ENCODE measurements at regions not wholly inside any gene's neighbourhood (a gene's known extent, or its start where the extent isn't known, plus 50 kb on each side); places are given as distances from the start of the nearest gene placed in this dataset.

DNA sequence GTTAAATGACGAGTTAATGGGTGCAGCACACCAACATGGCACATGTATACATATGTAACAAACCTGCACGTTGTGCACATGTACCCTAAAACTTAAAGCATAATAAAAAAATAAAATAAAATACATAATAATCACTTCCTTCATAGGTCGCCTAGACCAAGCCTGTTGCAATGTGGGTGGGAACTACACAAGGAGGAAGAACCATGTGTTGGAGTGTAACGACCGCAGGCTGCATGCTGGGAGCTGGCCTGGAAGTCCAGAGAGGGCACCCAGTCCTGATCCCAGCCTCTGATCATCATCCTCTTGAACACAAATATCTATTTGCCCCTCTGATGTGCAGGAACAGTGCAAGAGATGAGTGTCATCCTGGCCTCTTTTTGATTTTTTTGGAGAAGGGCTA is 224.7 kb upstream of the ASIC2 start:
- DNase-seq, result no peak

DNA sequence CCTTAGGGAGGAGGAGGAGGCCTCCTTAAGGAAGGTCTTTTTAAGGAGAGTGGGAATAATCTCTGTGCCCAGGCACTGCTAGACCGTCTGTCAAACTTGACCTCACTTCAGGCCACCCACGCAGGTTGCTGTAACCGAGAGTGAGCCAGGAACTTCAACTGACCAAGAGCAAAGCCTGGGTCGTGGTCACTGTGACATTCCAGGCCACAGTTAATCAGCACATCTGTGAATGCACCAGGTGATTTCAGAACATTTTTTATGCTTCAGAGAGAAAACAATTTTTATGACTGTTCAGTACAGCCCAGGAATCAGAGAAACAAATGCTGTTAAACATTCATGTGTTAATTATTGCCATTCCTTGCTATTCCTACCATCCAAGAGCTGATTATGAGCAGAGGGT is 226.6 kb upstream of the ASIC2 start:
- DNase-seq, result no peak

DNA sequence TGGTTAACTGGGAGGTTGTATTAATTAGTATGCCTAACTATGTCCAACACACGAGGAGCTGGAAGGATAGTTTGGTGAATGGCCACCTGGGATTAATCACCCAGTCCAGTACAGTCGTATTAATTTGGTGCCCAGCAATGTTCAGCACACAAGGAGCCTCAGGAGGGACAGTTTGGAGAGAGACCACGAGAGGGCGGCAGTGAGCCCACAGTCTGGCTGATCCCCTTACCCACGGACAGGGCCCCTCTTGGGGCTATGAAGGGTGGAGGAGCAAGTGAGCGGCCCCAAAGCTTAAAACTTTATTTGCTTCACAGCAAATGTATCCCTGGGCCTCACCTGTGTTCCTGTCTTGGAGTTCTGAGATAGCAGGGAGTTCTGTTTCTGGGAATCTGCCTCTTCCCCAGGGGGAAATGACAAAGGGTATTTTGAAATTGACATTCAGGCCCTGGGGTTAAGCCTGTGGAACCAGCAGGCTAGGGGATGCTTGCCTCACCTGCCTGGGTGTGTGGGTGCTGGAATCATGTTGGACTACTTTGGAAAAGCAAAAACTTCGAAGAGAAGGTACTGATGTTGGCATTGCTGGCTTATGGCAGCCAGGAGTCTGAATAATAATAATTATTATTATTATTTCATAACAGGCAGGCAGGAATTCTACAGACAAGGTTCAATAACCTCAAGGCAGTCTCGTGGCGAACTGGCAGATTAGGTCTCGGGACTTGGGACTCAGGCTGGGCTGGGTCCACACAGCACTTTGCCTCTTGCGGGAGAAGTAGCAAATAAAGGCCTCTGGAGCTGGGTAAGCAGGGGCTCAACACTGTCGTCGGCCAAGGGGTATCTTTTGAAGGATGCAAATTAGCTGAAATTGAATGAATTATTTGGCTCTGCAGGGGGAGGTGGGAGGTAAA is 227.6 kb upstream of the ASIC2 start:
- peak; percentile 57 for DNase-seq

- DNase-seq, result no peak
Measured at GRCh38 chr17:33521784-33522183, 228.7 kb upstream of the ASIC2 start.

GRCh38 chr17:33522623-33523022 is 229.5 kb upstream of the ASIC2 start:
- no peak for DNase-seq

- DNase-seq, result no peak
Measured at GRCh38 chr17:33523577-33523981, 230.5 kb upstream of the ASIC2 start.

DNA sequence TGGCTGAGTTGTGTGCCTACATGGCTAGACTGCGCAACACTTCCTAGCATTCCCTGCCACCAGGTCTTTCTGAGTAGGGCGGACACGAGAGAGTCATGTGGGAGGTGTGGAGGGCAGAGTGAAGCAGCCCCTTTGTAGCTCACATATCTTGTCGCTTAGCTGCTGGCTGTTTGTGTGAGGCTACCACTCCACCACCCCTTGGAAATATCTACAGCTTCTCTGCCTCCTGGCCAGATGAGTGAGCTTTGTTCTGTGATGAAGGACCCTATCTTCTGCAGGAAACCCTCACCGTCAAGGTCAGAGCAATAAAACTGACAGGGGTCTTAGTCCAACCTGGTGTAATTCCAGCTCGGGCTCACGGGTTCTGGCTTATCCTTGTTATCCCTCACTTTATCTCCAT is 232.1 kb upstream of the ASIC2 start:
- no peak for DNase-seq

DNA sequence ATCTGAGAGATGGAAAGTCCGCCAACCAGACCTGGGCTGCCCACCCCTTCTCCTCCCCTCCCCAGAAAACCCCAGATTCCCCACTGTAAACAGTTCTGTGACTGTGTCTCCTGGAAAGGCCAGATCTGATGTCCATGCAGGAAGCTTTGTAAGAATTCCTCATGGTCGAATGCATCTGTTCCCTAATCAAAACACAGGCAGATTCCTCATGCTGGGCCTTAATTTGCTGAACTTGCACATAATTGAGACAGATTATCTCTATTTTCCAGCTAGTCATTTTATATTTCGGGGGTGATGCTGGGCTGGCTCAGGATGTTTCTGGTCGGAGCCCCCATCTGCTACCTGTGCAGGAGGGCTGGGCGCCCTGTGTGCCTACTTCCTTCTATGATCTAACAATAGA is 233.6 kb upstream of the ASIC2 start:
- DNase-seq, result no peak

GRCh38 chr17:33527290-33527689 is 234.2 kb upstream of the ASIC2 start:
- no peak for DNase-seq

DNA sequence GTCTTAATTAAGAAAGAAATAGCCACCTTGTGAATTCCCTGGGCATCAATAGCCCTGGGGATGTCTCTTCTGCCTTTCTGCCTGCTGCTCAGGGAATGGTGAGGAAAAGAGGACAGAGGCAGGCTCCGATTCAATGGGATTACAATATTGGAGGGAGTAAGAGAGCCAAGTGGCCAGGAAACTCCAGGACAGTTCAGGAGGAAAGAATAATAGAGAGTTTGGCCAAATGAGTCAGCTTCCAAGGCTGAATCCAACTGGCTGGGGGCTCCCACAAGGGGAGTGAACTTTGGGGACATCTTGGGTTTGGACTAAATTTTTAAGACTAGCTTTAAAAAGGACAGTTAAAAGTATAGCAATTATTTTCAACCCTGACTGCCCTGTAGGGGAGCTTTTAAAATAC is 235.8 kb upstream of the ASIC2 start:
- no peak for DNase-seq

DNA sequence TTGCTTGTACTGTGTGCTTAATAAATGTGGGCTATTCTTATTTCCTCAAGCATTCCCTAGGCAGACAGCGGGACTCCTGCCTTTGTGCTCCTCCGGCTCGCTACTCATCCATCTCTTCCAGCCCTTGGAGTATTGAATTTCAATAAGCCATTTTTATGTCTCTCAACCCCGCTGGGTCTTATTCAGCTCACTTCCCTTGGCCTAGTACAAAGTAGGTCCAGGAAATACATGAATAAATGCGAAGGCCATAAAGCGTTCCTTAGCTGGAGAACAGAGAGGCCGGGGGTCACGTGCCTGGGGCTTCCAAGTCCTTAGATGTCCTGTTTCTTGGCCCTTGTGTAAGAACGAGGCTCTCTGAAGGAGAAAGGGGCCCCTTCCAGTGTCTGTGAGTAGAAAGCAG is 236.7 kb upstream of the ASIC2 start:
- DNase-seq, result no peak

GRCh38 chr17:33531311-33531710 is 238.2 kb upstream of the ASIC2 start:
- no peak for DNase-seq

DNA sequence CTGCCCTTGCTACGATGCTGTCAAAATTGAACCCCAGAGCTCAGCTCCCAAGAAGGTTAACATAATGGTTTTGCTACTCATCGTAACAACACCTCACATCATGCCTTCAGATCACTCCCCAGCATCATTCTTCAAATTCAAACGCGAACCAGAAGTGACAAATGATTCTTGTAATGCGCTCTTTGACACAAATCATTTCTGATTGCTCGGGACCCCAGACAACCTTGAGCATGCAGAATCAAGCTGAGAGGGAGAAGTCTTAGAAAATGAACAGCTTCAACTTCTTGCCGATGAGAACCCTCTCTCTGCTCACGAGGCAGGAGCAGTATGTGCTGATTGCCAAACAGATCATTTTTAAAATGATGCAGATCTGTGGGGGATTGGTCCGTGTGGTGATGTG is 241.0 kb upstream of the ASIC2 start:
- no peak for DNase-seq

GRCh38 chr17:33545124-33545523 is 252.0 kb upstream of the ASIC2 start:
- DNase-seq, result no peak

DNA sequence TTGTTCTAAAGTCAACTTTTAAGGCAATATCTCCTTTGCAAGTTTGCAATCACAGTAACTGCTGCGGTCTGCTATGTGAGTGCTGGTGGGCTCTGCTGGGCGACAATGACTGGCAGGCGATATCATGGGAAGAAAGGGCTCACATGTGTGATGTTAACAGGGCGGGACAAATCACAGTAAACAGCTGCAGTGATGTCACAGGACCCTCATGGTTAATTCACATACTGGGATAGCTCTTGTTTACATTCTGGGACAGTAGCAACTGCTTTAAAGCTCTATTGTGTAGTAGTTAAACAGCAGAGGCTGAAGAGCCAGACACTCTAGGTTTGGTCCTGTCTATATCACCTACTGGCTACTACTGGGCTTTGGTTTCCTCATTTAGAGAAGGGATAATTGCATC is 257.2 kb upstream of the ASIC2 start:
- no peak for DNase-seq

- no peak for DNase-seq
Measured at GRCh38 chr17:33551075-33551474, 258.0 kb upstream of the ASIC2 start.

DNA sequence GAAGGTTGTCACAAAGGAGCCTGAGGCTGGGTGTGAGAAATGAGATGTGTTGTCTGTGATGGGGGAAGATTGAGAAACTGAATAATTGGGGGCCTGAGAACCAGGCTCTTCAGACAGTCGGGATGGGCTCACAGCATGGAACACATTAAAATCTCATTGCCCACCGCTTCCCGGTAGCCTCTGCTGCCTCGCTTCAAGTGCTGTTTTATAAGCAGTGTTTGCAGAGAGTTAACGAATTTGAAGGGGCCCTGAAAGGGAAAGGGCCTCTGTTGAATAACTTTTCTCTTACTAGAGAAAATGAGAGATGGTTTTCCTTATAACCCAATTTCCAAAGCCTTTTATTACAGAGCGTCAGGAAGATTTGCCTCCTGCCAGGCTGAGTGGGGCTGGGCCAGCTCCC is 258.8 kb upstream of the ASIC2 start:
- no peak for DNase-seq

GRCh38 chr17:33560165-33560564 is 267.1 kb upstream of the ASIC2 start:
- no peak for DNase-seq

- DNase-seq, result no peak
Measured at GRCh38 chr17:33560871-33561270, 267.8 kb upstream of the ASIC2 start.

GRCh38 chr17:33561569-33562334 is 268.7 kb upstream of the ASIC2 start:
- DNase-seq, result no peak

DNA sequence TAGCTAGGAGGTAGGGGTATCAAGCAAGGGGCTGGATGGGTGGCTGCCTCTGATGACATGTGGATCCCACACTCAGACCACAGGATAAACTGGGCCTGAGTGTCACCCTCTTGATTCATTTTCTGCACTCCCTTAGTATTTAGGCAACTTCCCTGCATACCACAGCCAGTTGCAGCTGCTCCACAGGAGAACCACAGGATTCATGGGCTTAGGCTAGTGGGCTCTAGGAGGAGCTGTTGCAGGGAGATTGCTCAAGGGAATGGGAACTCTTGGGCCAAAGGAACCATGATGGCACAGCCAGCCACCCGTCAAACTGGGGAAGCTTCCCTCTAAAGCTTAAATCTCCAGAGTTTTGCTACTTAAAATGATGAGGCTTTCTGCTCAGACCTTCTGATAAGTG is 269.7 kb upstream of the ASIC2 start:
- DNase-seq, result no peak

- DNase-seq, result no peak
Measured at GRCh38 chr17:33564146-33564545, 271.1 kb upstream of the ASIC2 start.

DNA sequence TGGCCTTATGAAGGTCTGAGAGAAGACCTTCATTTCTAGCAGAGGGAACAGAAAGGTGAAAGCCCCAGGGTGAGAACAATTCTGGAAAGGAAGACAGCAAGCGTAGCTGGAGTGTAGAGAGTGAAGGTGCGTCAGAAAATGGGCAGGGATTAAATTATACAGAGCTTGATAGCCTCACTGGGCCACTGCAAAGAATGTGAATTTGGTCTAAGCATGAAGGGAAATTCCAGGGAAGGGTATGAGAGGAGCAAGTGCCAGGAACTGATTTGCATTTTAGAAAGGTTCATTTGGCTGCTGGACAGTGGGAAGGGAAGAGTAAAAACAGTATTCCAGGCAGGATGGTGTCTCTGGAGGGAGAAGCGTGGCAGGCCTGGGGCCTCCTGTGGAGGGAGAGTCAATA is 274.1 kb upstream of the ASIC2 start:
- no peak for DNase-seq

DNA sequence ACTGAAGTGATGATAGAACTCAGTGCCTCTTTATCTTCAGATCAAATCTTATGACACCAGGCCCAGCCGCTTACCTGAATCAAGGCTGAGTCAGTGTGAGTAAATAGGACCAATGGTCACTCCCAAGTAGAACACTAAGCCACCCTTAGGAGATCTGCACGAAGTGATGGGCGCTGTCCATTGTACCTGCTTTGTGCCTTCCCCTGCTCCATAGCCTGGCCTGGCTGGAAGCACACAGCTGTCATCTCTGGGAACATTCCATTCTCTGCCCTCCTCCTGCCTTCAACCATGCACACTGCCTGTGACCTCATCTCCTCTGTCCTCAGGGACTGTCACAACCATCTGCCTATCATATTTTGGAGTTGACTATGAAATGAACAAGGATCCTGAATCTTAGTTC is 279.5 kb upstream of the ASIC2 start:
- DNase-seq, result no peak

Measured in activated CD4-positive, alpha-beta T cell treated with anti-CD3 and anti-CD28 coated beads, Interleukin-10, Interleukin-2, amounts not matched to agents 100 ng/mL and 50 ng/mL, durations not matched to agents 16 hours and 8 hours (primary cell).